HG03521 (cell line): ENCODE measurements at regions not wholly inside any gene's neighbourhood (a gene's known extent, or its start where the extent isn't known, plus 50 kb on each side); places are given as distances from the start of the nearest gene placed in this dataset.
"Not testable (repeated sequence)": the region's sequence is repeated elsewhere in the genome, so short reads cannot be mapped to it uniquely, and the experiment has no call there.

Experiments used
- ATAC-seq: cut with Tn5 transposase; IDR thresholded peaks from one replicate; pipeline ENCODE4 v1.9.1; 2021; ENCODE audit warnings: mild to moderate bottlenecking, moderate library complexity; ENCODE audit not compliant: unreplicated experiment

DNA sequence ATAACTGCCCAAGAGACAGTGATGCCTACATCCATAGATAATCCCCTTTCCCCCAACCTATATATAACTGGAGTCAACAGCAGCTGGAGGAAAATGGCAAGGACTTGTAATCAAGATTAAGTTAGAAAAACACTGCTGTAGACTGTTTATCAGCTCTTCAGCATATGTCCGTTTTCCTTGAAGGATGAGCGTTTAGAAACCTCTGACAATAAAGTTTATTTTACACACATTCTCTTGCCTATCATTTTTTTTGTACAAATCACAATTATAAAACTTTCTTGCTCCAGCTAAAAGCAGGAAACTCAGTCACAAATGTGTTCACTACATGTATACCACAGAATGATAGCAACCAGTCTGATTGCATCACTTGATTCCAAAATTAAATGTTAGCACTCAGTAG, 50.8 kb downstream of the PPIAL4G start:
- not testable (repeated sequence) for ATAC-seq

DNA sequence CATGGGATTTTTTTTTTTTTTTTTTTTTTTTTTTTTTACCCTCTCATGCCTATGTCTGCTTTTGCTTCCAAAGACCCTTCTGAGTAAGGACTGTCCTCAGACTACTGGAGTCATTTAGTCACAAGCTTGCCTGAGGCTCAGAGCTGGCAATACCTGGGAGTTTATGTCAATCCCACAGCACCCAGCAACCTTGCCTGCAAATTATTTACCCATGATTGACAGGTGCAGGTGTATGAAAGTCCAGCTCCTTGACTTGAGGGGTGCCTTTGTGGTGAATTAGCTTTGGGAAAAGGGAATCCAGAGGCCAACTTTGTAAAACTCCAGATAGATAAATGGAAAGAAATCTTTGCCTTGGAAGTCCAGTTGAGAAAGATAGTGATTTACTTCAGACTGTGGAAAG, 53.2 kb downstream of the PPIAL4G start:
- ATAC-seq, result not testable (repeated sequence)

DNA sequence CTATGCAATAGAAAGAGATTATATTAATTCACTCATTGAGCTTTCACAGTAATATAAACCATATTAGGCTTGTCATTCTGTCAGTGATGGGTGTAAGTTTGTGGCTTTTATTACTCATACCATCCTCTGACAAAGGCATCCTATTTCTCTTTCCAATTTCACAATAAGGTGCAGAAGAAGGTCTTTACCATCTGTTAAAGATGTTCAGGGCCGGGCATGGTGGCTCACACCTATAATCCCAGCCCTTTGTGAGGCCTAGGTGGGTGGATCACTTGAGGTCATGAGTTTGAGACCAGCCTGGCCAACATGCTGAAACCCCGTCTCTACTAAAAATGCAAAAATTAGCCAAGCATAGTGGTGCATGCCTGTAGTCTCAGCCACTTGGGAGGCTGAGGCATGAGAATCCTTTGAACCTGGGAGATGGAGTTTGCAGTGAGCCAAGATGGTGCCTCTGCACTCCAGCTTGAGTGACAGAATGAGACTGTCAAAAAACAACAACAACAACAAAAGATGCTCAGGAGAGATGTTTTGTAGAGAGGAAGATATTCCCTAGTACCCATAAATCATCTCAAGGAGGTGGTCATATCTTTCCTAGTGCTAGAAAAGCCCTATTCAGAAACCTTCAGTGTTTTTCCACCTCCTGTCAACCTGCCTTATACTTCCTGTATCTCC, 56.0 kb downstream of the PPIAL4G start:
- not testable (repeated sequence) for ATAC-seq

DNA sequence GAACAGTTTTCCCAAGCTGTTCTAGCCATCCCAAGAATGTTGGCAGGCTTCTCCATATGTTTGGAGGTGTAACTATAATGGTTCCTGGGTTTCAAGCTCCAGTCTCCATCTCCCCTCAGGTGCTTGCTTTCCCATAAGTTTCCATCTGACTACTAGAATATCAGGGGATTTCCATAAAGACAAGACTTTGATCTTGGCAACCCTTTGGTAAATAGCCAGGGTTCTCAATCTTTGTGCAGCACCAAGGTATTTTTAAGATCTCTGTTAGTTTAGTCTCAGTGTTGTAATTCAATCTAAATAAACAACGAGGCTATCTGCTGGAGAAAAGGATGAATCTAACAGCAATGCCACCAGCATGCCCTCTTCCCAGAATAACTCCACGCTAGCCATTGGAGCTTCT, 56.7 kb downstream of the PPIAL4G start:
- ATAC-seq, result not testable (repeated sequence)

DNA sequence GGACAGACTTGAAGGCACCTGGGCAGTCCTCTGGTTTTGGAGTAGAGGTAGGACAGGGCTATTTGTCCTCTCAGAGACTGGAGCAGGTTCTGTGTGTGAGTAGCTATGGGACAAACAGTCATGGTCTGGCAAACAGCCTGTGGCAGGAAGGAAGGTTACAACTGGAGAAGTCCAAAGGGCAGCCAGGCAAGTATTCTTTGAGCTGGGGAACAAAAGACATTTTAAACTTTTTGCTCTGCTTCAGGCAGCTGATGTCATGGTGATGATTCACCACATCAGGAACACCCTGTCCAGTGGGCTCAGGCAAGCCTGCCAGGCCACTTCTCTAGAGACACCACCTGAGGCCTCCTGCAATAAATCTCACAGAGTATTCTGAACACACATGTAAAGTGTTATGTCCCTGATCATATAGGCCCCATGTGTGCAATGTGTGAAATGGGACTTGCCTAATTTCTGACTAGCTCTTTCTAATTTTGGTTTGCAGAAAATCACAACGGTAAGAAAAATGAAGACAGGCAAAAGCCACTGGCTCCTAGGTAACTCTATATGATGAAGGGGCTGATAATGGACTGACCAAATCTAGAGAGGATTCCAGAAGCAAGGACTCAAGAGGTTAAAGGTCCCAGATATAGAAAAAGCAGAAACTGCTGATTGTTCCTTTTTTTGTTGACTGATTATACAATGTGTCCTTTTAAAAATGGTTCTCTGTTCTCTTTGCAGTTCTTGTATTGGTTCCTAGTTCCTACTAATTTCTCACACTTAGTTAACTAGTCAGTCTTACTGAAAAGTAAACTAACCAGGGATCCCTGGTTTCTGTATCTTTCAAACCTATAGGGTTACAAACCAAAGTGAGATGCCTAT, 58.7 kb downstream of the PPIAL4G start:
- not testable (repeated sequence) for ATAC-seq

DNA sequence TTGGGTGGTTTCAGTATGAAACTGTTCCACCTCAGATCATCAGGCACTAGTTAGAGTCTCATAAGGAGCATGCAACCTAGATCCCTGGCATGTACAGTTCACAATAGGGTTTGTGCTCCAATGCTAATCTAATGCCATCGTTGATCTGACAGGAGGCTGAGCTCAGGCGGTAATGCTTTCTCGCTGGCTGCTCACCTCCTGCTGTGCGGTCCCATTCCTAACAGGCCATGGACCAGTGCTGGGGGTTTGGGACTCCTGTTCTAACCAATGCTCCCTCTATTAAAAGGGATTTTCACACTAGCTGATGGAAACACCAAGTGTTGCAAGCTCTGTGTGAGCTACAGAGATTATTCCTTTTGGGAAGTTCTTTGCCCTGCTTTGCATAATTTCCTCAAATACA, 60.2 kb downstream of the PPIAL4G start:
- not testable (repeated sequence) for ATAC-seq

DNA sequence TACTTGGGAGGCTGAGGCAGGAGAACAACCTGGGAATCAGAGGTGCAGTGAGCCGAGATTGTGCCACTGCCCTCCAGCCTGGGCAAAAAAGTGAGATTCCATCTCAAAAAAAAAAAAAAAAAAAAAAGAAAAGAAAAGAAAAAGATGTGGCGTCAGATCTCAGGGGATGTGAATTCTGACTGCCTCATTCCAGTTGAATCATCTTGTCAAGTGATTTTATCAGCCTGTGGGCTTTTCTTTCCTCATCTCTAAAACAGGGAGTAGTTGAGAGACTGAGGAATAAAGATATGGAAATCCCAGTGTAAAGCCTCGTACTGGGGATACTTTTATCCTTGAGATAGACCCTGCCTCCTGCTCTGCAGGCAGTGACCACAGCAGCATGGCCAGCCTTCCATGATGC, 65.9 kb downstream of the PPIAL4G start:
- ATAC-seq, result not testable (repeated sequence)

DNA sequence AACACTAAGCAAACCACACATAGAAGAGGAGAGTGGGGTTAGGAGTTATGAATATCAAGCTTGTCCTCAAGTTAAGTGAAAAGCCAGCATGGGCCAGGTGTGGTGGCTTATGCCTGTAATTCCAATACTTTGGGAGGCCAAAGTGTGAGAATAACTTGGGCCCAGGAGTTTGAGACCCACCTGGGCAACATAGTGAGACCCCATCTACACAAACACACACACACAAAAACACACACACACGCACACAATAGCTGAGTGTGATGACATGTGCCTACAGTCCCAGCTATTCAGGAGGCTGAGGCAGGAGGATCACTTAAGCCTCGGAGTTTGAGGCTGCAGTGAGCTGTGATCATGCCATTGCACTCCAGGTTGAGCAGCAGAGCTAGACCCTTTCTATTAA, 69.7 kb downstream of the PPIAL4G start:
- not testable (repeated sequence) for ATAC-seq

DNA sequence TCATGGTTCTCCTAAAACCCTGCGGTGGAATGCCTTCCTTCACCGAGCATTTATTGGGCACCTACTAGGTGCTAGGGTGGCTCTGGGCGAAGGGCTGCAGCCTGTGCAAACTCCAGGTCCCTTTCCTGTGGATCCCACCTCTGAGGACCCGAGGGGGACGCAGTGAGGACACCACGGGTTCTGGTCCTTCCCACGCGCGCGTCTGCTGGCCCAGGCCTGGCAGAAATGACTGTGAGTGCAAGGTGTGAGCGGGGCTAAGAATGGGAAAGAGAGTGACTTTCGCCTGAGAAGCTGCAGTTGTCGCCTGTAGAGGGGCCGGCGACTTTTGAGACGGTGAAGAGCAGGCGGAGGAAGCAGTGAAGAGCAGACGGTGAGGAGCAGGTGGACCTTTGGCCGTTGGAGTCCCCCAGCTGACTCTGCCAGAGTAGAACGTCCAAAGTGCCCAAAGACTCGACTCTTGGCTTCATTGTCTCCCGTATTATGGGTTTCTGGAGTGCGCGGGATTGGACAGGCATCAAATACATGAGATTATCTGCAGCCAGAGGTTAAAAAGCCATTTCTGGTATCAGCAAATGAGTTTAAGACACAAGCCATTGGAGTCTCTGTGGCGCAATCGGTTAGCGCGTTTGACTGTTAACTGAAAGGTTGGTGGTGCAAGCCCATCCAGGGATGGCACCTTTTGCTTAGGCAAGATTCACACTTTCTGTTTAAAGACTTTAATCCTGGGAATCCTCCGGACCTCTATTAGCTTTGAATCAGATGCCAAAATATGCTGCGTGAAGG, 78.1 kb downstream of the PPIAL4G start:
- not testable (repeated sequence) for ATAC-seq

DNA sequence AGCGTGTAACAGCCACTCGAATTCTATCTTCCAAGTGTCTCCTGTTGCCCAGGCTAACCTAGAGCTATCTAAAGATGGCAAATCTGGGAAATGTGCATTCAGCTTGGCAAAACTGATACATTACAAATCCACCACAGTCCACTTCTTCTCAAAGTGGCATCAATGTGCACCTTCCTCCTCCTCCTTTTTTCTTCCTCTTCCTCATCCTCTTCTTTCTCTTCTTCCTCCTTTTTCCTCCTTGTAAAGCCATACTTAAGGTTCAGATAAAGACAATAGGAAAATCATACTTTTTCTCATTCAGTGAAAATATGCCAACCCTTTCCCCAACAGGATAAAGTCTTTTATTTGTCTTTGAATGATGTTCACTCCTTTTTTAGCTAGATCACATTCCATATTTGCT, 79.2 kb downstream of the PPIAL4G start:
- not testable (repeated sequence) for ATAC-seq

DNA sequence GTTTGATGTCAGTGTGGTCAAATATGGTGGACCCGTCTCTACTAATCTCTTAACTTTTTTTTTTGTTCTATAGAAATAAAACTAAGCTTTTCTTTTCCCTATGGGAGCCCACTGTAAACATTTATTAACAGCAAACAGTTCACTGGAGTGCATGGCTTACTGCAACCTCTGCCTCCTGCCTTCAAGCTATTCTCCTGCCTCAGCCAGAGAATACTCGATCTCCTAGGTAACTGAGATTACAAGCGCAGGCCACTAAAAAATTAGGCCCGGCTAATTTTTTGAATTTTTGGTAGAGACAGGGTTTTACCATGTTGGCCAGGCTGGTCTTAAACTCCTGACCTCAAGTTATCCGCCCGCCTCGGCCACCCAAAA, 80.0 kb downstream of the PPIAL4G start:
- ATAC-seq, result not testable (repeated sequence)

DNA sequence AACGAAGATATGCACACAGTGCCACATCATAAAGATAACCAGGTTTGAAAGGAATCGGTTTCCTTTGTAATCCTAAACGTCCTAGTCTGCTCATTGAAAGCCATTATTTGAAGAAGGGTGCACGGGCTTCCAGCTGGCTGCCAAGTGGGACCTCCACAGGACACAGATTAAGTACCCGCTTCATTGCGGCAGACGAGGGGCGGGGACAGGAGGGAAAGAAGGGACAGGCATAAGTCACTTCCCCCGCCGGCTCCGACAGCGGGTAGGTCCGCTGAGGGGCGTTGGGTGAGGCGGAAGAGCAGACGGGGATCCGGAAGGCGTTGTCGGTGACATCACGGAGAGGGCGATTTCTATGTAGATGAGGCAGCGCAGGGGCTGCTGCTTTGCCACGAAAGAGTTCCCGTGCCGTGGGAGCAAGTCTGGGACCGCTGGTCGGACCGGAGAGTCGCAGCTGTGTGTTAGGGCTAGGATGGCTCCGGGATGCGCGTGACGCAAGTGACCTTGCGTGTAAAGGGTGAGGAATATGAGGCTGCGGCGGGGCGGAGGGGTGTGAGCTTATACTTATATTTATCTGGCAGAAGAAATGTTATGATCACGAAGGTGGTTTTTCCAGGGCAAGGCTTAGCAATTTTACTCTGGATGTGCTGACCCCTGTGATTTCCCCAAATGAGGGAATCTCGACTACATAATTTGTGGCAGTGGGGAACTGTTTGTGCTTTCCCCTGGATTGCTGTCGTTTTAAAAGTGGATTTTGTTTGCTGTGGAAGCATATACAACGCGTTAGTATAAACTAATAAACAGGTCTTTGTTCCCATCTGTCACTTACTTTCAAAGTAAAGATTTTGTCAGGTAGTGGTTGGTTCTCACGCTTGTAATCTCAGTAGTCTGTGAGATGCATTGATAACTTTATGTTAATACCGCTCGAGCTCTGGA, 80.7 kb downstream of the PPIAL4G start:
- ATAC-seq, result peak; percentile 90

DNA sequence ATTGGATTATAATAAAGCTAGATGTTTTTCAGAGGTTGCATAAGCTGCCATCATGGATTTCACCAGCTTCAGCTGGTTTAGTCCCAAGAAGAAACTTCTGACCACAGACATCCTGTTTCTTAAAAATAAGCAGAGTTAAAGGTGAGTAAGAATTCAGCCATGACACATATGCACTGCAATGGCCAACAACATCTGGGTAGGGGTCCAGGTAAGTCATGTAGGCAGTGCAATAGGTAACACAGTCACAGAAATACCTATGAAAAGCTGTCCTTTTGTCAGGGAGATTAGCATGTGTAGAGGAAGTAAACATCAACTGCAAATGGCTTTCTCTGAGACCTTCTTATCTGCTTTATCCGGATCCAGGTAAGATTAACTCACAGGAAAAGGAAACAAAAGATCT, 85.6 kb downstream of the PPIAL4G start:
- ATAC-seq, result not testable (repeated sequence)

DNA sequence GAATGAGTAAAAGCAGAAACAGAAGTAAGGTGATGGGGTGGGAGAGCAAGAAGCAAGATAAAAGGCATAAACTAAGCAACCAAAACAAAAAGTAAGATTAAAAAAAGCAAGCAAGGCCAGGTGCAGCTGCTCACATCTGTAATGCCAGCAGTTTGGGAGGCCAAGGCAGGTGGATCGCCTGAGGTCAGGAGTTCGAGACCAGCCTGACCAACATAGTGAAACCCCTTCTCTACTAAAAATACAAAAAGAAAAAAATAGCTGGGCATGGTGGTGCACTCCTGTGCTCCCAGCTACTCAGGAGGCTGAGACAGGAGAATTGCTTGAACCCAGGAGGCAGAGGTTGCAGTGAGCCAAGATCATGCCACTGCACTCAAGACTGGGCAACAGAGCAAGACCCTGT, 90.6 kb downstream of the PPIAL4G start:
- ATAC-seq, result not testable (repeated sequence)

DNA sequence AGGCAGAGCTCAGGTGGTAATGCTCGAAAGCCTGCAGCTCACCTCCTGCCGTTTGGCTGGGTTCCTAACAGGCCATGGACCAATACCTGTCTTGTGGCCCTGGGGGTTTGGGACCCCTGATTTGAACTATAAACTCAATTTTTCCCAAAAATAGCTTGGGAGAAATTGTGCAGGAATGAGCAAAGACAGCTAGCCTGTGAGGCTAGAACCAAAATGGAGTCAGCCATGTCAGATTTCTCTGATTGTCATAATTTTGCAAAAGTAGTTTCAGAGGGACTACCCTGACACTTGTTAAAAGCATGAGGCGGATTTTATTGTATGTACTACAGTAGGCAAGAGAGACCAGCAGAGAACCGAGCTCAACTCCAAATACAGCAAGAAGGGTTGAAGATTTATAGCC, 91.8 kb downstream of the PPIAL4G start:
- not testable (repeated sequence) for ATAC-seq

DNA sequence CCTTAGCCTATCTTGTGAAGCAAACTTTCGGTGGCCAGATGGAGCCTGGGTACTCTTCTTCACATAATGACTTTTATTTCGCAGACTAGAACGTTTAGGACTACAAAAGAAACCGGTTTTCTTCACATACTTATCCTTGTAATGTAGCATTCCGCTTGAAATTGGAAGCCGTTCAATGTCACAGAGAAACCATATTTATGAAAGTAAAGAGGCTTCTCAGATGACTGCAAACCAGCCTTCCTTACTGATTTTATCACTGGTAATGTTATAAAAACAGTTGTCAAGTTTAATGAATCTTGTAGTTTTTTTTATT, 94.1 kb downstream of the PPIAL4G start:
- no peak for ATAC-seq

DNA sequence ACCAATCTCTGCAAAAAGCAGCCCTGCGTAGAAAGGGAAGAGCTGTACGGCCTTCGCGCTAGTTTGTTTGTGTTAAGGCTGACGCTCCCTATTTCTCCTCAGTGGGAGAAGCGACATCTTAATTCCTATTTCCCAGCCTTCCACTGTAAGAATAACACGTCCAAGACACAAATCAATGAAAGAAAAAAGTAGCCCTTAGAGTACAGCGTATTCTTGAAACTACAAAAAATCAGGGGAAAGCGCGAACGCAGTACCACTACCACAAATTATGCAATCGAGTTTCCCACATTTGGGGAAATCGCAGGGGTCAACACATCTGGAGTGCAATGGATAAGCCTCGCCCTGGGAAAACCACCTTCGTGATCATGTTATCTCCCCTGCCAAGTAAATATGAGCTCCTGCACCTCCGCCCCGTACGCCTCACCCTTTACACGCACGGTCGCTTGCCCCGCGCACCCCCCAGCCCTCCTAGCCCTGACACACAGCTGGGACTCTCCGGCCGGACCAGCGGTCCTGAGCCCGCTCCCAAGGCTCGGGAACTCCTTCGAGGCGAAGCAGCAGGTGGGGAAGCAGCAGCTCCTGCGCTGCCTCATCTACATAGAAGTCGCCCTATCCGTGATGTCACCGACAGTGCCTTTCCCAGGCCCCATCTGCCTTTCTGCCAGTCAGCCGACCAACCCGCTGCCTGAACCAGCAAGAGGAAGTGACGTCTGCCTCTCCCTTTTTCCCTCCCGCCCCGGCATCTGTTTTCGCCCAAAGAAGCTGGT, 94.7 kb downstream of the PPIAL4G start:
- peak; percentile 56 for ATAC-seq

DNA sequence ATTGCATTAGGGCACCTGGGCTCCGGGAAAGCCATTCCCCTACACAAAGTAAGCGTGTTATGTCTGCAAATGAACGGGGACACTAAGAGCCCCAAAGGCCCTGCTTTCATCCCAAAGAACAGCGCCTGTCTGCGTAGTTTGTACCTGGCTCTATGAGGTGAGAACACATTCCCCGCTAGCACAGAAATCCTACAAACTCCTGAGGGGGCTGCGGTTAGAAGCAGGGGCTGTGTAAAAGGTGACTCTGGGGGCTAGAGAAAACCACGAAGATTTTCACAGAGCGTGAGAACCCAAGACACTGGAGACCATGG, 95.2 kb downstream of the PPIAL4G start:
- not testable (repeated sequence) for ATAC-seq

DNA sequence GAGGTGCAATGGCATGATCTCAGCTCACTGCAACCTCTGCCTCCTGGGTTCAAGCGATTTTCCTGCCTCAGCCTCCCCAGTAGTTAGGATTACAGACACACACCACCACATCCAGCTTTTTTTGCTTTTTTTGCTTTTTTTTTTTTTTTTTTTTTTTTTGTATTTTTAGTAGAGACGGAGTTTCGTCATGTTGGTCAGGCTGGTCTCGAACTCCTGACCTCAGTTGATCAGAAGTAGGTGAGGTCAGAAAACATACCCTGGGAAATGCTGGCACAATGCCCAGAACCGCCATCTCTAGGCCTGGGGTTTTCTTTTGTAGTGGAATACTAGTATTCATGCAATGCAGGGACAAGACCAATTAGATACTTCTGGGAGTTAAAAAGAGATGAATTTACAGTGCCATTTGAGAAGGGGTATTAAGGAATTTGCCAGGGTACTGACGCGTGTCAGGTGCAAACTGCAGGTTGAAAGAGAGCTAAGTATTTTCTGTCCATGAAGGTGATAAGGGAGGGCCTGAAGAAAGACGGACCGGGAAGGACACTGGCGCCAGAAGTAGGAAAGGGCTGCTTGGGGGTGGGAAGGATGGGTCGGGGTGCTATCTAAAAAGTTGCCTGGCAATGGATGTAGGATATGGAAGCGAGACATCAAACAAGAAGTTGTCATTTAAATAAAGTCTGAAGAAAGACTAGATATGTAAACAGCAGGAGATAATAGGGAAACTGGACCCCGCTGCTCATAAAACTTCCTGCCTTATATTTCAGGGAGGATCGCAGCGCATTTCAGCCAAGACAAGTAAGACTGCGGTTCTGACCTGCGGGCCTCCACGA, 95.8 kb downstream of the PPIAL4G start:
- ATAC-seq, result not testable (repeated sequence)
